Liver (tissue), 3 donors: ENCODE measurements at regions not wholly inside any gene's neighbourhood (a gene's known extent, or its start where the extent isn't known, plus 50 kb on each side); places are given as distances from the start of the nearest gene placed in this dataset.

Source experiments
- TF ChIP-seq, protein P1 (sequence below): fragments of 150-350 bp; IDR thresholded peaks from 2 replicates; pipeline ENCODE4 v1.5.1; 2017; ENCODE audit warnings: improper control_type of control experiment, low read depth, low read length; ENCODE audit not compliant: missing input control
- TF ChIP-seq, protein P2 (sequence below): IDR thresholded peaks from 2 replicates; pipeline ENCODE4 v1.6.1; 2016; ENCODE audit warnings: antibody characterized with exemption, mild to moderate bottlenecking
- TF ChIP-seq, protein P3 (sequence below): IDR thresholded peaks from 2 replicates; pipeline ENCODE4 v1.6.1; 2016; ENCODE audit warnings: antibody characterized with exemption
- donor health status: healthy.
- donor health status: healthy.

DNA sequence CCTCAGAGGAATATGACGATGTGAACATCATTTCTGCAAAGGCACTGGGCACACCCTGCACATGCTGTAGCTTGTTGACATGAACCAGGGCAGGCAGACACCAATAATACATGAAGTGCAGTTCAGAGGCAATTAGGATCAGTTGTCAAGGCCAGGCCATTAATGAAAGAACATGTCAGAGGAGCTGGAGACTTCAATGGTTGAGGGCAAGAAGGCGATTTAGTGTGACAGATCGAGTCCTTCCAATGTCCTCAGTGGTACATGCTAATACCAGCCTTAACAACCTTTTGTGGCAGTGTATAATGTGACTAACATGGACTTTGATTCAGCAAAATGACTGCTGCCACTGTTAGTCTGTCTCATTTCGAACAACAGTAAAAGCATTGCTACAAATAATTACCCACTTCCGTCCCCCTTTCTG is 205.2 kb upstream of the NANOGP8 start:
- TF ChIP-seq, protein P1, sequence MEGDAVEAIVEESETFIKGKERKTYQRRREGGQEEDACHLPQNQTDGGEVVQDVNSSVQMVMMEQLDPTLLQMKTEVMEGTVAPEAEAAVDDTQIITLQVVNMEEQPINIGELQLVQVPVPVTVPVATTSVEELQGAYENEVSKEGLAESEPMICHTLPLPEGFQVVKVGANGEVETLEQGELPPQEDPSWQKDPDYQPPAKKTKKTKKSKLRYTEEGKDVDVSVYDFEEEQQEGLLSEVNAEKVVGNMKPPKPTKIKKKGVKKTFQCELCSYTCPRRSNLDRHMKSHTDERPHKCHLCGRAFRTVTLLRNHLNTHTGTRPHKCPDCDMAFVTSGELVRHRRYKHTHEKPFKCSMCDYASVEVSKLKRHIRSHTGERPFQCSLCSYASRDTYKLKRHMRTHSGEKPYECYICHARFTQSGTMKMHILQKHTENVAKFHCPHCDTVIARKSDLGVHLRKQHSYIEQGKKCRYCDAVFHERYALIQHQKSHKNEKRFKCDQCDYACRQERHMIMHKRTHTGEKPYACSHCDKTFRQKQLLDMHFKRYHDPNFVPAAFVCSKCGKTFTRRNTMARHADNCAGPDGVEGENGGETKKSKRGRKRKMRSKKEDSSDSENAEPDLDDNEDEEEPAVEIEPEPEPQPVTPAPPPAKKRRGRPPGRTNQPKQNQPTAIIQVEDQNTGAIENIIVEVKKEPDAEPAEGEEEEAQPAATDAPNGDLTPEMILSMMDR: no peak
- TF ChIP-seq, protein P2, sequence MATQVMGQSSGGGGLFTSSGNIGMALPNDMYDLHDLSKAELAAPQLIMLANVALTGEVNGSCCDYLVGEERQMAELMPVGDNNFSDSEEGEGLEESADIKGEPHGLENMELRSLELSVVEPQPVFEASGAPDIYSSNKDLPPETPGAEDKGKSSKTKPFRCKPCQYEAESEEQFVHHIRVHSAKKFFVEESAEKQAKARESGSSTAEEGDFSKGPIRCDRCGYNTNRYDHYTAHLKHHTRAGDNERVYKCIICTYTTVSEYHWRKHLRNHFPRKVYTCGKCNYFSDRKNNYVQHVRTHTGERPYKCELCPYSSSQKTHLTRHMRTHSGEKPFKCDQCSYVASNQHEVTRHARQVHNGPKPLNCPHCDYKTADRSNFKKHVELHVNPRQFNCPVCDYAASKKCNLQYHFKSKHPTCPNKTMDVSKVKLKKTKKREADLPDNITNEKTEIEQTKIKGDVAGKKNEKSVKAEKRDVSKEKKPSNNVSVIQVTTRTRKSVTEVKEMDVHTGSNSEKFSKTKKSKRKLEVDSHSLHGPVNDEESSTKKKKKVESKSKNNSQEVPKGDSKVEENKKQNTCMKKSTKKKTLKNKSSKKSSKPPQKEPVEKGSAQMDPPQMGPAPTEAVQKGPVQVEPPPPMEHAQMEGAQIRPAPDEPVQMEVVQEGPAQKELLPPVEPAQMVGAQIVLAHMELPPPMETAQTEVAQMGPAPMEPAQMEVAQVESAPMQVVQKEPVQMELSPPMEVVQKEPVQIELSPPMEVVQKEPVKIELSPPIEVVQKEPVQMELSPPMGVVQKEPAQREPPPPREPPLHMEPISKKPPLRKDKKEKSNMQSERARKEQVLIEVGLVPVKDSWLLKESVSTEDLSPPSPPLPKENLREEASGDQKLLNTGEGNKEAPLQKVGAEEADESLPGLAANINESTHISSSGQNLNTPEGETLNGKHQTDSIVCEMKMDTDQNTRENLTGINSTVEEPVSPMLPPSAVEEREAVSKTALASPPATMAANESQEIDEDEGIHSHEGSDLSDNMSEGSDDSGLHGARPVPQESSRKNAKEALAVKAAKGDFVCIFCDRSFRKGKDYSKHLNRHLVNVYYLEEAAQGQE: no peak
- TF ChIP-seq, protein P3, sequence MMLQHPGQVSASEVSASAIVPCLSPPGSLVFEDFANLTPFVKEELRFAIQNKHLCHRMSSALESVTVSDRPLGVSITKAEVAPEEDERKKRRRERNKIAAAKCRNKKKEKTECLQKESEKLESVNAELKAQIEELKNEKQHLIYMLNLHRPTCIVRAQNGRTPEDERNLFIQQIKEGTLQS: no peak
